Adrenal gland (tissue), 5 donors: ENCODE measurements at regions not wholly inside any gene's neighbourhood (a gene's known extent, or its start where the extent isn't known, plus 50 kb on each side); places are given as distances from the start of the nearest gene placed in this dataset.

ENCODE experiments used
- POLR2A ChIP-seq, 2 donors: fragments of 450-650 bp; IDR thresholded peaks; one replicate each; pipeline ENCODE4 v1.6.1; 2017; ENCODE audit warnings: antibody characterized with exemption in 2 of 2, mild to moderate bottlenecking in 2 of 2, moderate library complexity in 1 of 2
- TF ChIP-seq, protein P1 (sequence below), 6 experiments: fragments of 450-650 bp in 4 of 6; fragments of 200-600 bp in 2 of 6; sonication (generic) in 1 of 6; IDR thresholded peaks; 1 replicate in 5 of 6; 2 replicates in 1 of 6; pipeline versions ENCODE4 v1.5.1 to v1.8.0; 2016 to 2021; ENCODE audit warnings: antibody characterized with exemption in 6 of 6, mild to moderate bottlenecking in 2 of 6, moderate library complexity in 1 of 6
- donor health status: DM: no; HTN: no; CAD: no.

DNA sequence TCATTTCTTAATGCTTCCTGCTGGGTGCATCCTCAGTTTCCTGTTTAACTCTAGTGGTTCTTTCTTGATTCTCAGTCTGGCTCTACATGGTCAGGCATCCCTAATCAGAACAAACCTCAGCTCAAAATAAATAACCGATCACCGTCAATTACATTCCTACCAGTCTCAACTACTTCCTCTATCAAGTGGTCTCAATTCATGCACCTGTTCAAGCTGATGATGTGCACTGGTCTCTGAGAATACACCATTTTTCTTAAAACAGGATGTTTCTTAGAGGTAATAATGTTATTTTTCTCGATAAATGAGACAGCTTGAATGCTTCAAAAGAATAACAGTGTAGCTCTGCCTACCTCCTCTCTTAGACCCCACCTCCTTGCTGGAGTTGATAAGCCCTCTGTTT lies 420.9 kb downstream of the SOCS6 start:
- TF ChIP-seq, protein P1, sequence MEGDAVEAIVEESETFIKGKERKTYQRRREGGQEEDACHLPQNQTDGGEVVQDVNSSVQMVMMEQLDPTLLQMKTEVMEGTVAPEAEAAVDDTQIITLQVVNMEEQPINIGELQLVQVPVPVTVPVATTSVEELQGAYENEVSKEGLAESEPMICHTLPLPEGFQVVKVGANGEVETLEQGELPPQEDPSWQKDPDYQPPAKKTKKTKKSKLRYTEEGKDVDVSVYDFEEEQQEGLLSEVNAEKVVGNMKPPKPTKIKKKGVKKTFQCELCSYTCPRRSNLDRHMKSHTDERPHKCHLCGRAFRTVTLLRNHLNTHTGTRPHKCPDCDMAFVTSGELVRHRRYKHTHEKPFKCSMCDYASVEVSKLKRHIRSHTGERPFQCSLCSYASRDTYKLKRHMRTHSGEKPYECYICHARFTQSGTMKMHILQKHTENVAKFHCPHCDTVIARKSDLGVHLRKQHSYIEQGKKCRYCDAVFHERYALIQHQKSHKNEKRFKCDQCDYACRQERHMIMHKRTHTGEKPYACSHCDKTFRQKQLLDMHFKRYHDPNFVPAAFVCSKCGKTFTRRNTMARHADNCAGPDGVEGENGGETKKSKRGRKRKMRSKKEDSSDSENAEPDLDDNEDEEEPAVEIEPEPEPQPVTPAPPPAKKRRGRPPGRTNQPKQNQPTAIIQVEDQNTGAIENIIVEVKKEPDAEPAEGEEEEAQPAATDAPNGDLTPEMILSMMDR (IDR thresholded peaks at IDR 0.05), result no peak
- no peak for TF ChIP-seq POLR2A (IDR thresholded peaks at IDR 0.05)
